GM12874 (cell line): ENCODE measurements at regions not wholly inside any gene's neighbourhood (a gene's known extent, or its start where the extent isn't known, plus 50 kb on each side); places are given as distances from the start of the nearest gene placed in this dataset.

Source experiments
- TF ChIP-seq, protein P1 (sequence below): IDR thresholded peaks from 2 replicates; pipeline ENCODE4 v1.5.1; 2011; ENCODE audit warnings: low read depth, mild to moderate bottlenecking, control low read depth, low read length, moderate library complexity; ENCODE audit not compliant: insufficient read depth

DNA sequence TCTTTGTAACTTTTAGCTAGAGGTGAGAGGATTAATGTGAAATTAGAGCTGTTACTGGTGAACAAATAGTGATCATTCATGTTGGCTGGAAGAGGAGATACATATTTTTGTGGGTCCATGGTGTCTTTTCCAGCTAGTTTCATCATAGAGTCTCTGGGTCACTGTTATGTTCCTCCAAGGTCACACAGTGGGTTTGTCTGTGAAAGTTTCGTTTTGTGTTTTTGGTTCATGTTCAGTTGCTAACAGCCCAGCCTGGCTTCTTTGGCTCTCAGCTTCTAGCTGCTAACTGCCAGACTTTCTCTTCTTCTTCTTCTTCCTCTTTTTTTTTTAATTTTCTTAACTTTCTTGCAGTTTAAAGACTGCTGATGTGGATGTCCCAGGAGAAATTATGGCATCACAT is 480.0 kb upstream of the SYT4 start:
- TF ChIP-seq, protein P1, sequence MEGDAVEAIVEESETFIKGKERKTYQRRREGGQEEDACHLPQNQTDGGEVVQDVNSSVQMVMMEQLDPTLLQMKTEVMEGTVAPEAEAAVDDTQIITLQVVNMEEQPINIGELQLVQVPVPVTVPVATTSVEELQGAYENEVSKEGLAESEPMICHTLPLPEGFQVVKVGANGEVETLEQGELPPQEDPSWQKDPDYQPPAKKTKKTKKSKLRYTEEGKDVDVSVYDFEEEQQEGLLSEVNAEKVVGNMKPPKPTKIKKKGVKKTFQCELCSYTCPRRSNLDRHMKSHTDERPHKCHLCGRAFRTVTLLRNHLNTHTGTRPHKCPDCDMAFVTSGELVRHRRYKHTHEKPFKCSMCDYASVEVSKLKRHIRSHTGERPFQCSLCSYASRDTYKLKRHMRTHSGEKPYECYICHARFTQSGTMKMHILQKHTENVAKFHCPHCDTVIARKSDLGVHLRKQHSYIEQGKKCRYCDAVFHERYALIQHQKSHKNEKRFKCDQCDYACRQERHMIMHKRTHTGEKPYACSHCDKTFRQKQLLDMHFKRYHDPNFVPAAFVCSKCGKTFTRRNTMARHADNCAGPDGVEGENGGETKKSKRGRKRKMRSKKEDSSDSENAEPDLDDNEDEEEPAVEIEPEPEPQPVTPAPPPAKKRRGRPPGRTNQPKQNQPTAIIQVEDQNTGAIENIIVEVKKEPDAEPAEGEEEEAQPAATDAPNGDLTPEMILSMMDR = no peak

DNA sequence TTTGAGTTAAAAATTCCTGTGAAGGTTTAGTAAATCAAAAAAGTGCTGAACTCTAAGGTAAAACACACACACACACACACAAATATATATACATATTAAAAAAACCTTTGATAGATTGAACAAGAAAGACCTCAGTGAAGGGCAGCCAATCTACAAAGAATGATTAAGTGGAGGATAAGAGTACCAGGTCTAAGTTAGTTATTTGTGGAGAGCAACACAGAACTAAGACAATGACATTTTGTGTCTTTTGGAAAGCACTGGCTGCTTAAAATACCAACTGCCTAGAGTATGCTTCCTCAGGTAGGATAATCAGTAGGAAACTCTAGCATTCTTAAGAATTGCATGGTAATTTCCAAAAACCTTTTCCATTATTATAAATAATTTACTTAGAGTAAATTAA is 481.4 kb upstream of the SYT4 start:
- TF ChIP-seq, protein P1 = no peak

DNA sequence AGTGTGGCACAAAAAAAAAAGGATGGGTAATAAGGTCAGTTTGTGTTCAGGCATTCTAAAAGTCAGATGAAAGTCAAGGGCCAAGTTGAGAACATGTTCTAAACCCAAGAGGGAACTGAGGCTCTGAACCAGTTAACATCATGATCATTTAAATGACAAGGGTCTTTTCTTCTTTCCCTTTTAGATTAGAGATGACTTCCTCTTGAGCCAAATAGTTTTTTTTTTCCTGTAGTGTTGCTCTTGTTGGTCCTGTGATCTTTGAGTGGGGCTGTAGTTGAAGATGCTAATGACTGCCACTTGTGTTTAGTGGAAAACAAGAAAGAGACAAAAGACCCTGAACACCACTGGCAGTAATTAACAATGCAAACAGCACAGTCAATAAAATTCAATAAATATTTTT is 482.7 kb upstream of the SYT4 start:
- TF ChIP-seq, protein P1 = no peak

DNA sequence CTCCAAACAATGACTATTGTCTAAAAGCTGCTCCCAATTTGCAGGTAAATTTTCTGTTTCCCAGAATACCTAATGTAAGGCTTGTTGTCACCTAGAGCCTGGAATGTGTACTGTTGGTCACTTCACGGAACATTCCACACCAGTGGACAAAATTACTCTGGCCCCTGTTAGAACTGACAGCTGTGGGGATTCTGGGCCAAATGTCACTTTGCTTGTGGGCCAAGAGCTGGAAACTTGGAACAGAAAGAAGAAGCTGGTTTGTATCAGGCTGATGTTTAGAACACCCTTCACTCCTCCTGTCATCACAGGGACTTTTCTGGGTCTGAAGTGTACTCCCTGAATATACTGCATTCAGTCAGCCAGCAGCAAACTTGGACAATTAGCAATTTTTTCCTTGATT is 495.6 kb upstream of the SYT4 start:
- TF ChIP-seq, protein P1 = no peak

DNA sequence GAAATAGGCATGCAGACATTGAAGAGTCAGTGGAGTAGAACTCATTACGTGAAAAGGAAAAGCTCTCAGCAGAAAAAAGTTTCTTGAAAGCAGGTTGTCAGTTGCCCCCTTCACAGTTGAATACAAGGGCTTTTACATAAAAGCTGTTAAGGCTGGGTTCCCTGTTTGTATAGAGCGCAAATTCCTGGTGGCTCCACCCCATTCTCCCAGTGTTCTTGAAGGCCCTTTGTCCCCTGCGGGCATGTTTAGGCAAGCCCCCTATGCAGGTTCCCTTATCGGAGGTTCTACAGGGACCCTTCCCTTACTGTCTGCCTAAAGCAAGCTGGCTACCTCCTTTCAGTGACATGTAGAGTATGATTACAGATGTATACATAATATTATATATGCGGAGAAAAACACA is 497.2 kb upstream of the SYT4 start:
- TF ChIP-seq, protein P1 = no peak

DNA sequence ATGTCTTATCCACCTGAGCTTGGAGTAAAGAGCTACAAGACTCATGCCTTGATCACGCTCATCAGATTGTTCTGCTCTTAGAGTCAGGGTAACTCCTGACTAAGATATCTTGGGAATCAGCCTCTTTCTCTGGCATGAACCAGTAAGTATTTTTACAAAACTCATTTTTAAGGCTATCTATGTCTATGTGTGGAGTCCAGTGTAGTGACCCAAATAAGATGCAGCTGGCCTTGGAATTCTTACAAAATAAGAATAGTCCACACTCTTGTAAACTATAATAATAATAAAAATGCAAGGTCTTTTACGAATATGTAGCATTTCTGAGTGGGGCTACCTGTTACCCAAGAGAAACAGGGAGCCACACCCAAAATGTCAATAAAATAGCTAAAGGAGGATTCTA is 498.3 kb upstream of the SYT4 start:
- TF ChIP-seq, protein P1 = no peak

DNA sequence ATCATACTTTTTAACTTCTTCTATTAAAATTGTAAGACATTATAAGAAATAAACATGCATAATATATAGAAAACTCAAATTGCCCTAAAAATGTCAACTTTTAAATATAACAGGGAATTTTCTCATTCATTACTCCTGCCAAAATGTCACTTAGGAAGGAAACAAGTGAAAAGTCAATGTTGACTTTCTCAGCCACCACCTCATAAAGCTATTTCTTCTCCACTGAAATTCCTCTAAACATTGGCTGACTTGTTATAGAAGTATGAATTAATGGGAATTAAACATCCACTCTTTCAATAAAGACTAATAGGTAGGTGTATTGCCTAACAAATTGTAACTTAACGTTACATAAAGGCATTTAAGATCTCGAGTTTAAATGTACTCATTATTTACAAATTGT is 499.7 kb upstream of the SYT4 start:
- TF ChIP-seq, protein P1 = no peak
